Astrocyte of the spinal cord (primary cell): ENCODE measurements at regions not wholly inside any gene's neighbourhood (a gene's known extent, or its start where the extent isn't known, plus 50 kb on each side); places are given as distances from the start of the nearest gene placed in this dataset.
A peak's percentile ranks its signal among the peaks of the same experiment; 100 is the strongest.
"Not testable (repeated sequence)": the region's sequence is repeated elsewhere in the genome, so short reads cannot be mapped to it uniquely, and the experiment has no call there.

Source experiments
- DNase-seq: peaks from one replicate; pipeline ENCODE4 v3.0.0; 2011; ENCODE audit warnings: low read depth, low spot score
- H3K4me3 ChIP-seq: 2 replicates; pipeline ENCODE4 v1.5.1; 2011; ENCODE audit warnings: low read depth, mild to moderate bottlenecking, low read length, moderate library complexity
- CTCF ChIP-seq: IDR thresholded peaks from 2 replicates; pipeline ENCODE4 v1.5.1; 2012; ENCODE audit warnings: low read depth, mild to moderate bottlenecking, low read length, inconsistent platforms
- in situ Hi-C: cut with HindIII; loops from 2 replicates; pipeline ENCODE4 v1.10.0; 2017; ENCODE audit warnings: low sequenced_read_pairs

DNA sequence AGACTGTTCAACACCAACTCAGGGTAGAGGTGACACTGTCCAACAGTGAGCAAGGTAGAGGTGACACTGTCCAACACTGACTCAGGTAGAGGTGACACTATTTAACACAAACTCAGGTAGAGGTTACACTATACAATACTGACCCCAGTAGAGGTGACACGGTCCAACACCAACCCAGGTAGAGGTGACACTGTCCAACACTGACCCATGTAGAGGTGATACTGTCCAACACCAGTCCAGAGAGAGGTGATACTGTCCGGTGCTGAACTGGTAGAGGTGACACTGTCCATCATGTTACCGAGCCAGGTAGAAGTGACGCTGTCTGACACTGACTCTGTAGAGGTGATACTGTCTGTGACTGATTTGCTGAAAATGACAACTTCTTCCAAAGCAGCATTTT is 102.4 kb downstream of the GATA3 start:
- in situ Hi-C loops, result no loop called here
- no peak overlapping the region for H3K4me3 ChIP-seq
- no peak for TF ChIP-seq CTCF
- DNase-seq, result no peak

DNA sequence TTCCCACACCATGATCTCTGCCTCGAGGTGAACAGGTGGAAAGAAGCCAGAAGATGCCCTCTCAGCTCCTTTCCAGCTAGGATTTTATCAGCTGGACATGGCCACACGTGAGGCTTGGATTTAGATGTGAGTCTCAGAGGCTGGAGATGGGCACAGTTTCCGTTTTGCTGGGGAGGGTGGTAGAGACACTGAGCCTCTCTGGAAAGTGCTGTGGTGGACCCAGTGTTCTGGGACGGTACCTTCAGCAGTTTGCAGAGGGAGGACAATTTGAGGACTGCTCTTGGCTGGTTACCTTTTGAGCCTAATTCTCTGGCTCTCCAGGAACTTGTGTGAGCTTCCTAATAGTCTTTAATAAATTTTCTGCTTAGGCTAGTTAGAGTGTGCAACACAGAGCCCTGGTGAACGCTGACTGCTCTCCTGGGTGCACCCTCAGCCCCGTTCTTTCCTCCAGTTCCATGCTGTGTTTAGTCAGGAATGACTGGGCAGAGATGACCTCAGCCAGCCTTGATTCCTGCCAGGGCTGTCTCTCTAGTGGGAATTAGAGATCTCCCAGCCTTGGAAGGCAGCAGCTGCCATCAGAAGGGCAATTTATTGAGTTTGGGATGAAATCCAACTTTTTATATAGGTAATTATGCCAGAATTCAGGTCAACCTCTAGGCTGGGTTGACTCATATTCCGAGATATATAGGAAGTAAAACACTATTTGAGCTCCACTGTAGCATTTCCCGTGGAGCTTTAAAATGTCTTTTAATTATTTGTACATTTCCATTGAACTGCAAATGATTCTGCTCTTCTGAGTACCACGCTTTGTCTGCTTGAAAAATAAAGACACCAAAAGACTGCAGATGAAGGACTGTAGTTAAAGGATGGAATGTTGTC is 103.9 kb downstream of the GATA3 start:
- peak; percentile 22 for DNase-seq
- no peak for TF ChIP-seq CTCF
- in situ Hi-C loops, result no loop called here
- no peak overlapping the region for H3K4me3 ChIP-seq

DNA sequence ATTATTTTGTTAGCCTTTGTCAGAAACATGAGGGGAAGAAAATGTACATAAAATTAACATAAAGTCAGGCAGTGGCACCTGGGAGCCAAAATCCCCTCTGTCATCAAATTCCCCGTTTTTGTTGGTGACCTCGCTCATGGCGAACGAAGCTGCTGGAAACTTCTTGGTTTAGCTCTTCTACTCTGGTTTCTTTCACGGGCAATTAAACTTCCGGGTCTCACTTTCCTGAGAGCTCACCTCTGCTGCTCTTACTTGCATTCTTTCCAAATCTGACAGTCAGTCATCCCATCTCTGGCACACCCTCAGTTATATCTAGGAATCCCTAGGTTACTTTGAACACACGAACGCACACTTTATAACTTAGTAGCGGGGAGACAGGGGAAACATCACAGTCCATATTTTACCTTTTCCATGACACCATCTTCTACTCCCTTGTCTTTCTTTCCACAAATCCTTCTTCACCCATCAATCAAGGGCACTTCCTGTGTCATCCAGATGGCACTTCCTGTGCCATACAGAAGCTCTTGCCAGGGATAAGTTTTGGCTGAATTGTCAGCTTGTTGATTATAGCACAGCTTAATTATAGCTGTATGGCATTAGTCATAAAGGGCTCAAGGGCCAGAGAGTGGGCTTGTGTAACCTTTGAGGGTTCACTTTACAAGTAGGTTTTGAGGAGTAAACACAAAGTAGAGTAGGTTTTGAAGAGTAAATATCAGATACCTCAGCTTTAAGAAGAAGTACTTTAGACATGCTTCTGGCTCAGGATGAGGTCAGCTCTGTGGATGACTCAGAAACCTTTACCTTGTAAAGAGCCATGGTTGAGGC is 105.1 kb downstream of the GATA3 start:
- DNase-seq, result peak; percentile 5
- H3K4me3 ChIP-seq, result no peak overlapping the region
- TF ChIP-seq CTCF, result no peak
- in situ Hi-C loops, result no loop called here

GRCh38 chr10:8163824-8164223 is 109.3 kb downstream of the GATA3 start:
- in situ Hi-C loops, result no loop called here
- H3K4me3 ChIP-seq, result no peak overlapping the region
- no peak for DNase-seq
- TF ChIP-seq CTCF, result no peak

- DNase-seq, H3K4me3 ChIP-seq, in situ Hi-C loops: not testable (repeated sequence)
These were observed 110.2 kb downstream of the GATA3 start for GRCh38 chr10:8164640-8165039.

- no peak for TF ChIP-seq CTCF
- DNase-seq, result no peak
- no peak overlapping the region for H3K4me3 ChIP-seq
- in situ Hi-C loops, result no loop called here
These were observed 114.3 kb downstream of the GATA3 start for GRCh38 chr10:8168836-8169235.

GRCh38 chr10:8171008-8171407 is 116.5 kb downstream of the GATA3 start:
- DNase-seq, result no peak
- no peak for TF ChIP-seq CTCF
- no peak overlapping the region for H3K4me3 ChIP-seq
- in situ Hi-C loops, result no loop called here
